Iris pigment epithelial cell (primary cell): ENCODE measurements at regions not wholly inside any gene's neighbourhood (a gene's known extent, or its start where the extent isn't known, plus 50 kb on each side); places are given as distances from the start of the nearest gene placed in this dataset.

ENCODE experiments used
- DNase-seq: peaks from one replicate; pipeline ENCODE4 v3.0.0-alpha.2; 2011; ENCODE audit warnings: low read depth

- no peak for DNase-seq
Measured at GRCh38 chr2:151197184-151198108, 64.2 kb downstream of the RBM43 start.

- DNase-seq, result no peak
Measured at GRCh38 chr2:151193576-151193975, 68.1 kb downstream of the RBM43 start.

GRCh38 chr2:151192681-151193080 lies 69.0 kb downstream of the RBM43 start:
- no peak for DNase-seq

- DNase-seq, result no peak
Measured at GRCh38 chr2:151191001-151191400, 70.7 kb downstream of the RBM43 start.

- DNase-seq, result no peak
Measured at GRCh38 chr2:151189125-151189524, 72.5 kb downstream of the RBM43 start.

- no peak for DNase-seq
Measured at GRCh38 chr2:151186011-151186410, 75.7 kb downstream of the RBM43 start.

GRCh38 chr2:151182899-151183809 lies 78.5 kb downstream of the RBM43 start:
- no peak for DNase-seq

- no peak for DNase-seq
Measured at GRCh38 chr2:151182396-151182795, 79.3 kb downstream of the RBM43 start.

- no peak for DNase-seq
Measured at GRCh38 chr2:151181524-151181923, 80.1 kb downstream of the RBM43 start.

- no peak for DNase-seq
Measured at GRCh38 chr2:151180123-151180522, 81.5 kb downstream of the RBM43 start.

- no peak for DNase-seq
Measured at GRCh38 chr2:151178207-151178606, 83.5 kb downstream of the RBM43 start.

- DNase-seq, result no peak
Measured at GRCh38 chr2:151177756-151178155, 83.9 kb downstream of the RBM43 start.

- DNase-seq, result no peak
Measured at GRCh38 chr2:151176661-151177060, 85.0 kb downstream of the RBM43 start.

GRCh38 chr2:151175864-151176263 lies 85.8 kb downstream of the RBM43 start:
- no peak for DNase-seq

GRCh38 chr2:151174127-151174526 lies 87.5 kb downstream of the RBM43 start:
- no peak for DNase-seq

GRCh38 chr2:151171186-151171585 lies 90.5 kb downstream of the RBM43 start:
- DNase-seq, result no peak

- no peak for DNase-seq
Measured at GRCh38 chr2:151166410-151166809, 95.3 kb downstream of the RBM43 start.

GRCh38 chr2:151165105-151165684 lies 96.5 kb downstream of the RBM43 start:
- no peak for DNase-seq

GRCh38 chr2:151161821-151162551 lies 99.7 kb downstream of the RBM43 start:
- DNase-seq, result peak; percentile 76

- peak; percentile 28 for DNase-seq
Measured at GRCh38 chr2:151159109-151159662, 102.5 kb downstream of the RBM43 start.

- DNase-seq, result peak; percentile 31
Measured at GRCh38 chr2:151157000-151157735, 104.5 kb downstream of the RBM43 start.
